Activated CD4-positive, alpha-beta T cell treated with anti-CD3 and anti-CD28 coated beads for 1 hour (primary cell): ENCODE measurements at regions not wholly inside any gene's neighbourhood (a gene's known extent, or its start where the extent isn't known, plus 50 kb on each side); places are given as distances from the start of the nearest gene placed in this dataset.
"Not testable (repeated sequence)": the region's sequence is repeated elsewhere in the genome, so short reads cannot be mapped to it uniquely, and the experiment has no call there.

ENCODE experiments used
- DNase-seq: peaks from one replicate; pipeline ENCODE4 v3.0.0-alpha.2; 2020

DNA sequence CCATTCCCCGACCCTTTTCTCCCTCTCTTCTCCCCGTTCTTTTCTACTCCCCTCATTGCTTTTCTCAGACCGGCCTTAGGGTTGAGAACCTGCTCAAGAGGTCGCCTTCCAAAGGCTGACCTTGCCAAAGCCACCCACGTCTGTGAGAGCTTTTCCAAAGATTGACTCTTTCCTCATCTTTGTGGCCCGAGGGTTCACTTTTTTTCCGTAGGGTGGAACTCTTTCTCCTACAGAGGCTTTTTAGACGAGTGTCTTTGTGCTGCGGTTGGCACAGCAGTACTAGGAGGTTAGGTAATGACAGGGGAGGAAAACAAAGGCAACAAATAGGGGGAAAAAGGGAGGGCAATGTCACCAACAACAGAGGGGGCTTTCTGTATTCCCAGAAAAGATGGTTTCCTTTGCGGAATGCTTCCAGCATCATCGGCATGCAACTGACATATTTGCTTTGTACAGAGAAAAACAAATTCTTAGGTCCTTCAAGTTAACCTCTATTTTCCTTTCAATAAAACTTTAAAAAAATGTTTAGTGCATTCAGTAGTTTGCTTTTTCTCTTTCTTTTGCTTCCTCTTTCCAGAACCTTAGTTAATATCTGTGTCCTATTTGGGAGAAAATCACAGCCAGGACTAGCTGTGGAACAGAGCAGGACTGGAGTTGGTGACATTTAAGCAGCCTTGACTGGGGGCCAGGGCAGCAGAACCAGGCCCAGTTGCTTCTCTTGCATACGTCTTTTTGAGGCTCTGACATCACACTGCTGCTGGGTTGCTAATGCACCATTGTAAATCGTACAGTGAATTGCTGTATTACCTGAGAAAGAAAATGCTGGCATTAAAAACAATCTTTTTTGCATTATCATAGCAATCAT is 188.1 kb upstream of the FANCL start:
- DNase-seq = no peak

DNA sequence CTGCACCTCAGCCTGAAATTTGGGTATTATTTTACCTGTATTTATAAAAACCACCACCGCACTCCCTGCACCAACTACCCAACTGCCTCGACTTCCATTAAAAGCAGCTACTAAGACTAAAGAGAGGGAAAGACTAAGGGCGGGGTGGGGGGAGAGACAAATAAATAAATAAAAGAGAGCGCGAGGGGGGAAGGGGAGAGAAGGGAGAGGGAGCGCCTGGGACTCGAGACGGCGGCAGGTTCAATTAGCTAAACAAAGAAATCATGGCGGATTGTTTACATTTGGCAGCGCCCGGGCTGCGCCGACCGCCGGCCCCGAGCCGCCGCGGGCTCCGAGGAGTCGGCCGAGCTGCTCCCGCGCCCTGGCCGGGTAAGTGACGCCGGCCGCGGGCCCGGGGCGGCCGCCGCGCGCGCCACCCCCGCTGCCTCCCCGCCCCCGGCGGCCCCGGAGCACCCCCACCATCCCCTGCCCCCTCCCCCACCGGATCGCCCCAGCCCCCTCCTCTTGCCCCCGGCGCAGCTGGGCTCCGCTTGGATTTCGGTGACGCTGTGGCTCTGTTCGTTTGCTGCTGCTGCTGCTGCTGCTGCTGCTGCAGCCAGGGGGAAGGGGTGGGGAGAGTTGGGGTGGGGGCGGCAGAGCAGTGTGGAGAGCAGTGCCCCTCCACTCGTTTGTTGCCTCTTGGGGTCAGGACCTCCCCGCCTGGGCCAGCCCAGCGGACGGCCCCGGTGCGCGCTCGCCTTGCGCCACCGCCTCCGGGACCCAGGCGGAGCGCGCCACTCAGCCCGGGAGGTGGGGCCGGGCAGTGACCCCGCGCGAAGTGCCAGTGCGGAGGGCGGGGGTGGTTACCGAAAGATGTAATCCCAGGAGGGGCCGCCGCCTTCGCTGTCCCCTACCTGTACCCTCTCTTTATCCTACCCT is 187.2 kb upstream of the FANCL start:
- no peak for DNase-seq

DNA sequence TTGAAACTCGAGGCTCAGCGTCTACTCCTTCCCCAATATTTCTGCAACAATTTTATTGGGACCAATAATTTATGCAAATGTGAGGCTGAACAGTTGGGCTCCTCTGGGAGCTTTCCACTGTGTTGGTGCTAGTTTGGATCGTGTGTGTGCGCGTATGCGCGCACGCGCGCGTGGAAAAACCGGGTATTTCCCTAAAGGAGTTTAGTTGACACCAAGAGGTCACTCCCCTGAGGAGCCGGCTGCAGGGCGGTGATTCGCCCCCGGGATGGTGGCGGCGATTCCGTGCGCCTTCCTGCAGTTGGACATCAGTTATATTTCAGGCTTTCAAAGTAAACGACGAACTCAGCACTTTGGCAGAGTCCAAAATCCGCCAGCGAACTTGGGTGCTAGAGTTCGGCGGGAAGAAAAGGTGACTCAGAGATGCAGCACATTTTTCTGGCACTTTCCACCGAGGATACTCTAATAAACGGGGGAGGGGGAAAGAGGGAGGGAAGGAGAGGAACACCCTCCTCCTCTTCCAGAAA is 186.5 kb upstream of the FANCL start:
- DNase-seq = no peak

DNA sequence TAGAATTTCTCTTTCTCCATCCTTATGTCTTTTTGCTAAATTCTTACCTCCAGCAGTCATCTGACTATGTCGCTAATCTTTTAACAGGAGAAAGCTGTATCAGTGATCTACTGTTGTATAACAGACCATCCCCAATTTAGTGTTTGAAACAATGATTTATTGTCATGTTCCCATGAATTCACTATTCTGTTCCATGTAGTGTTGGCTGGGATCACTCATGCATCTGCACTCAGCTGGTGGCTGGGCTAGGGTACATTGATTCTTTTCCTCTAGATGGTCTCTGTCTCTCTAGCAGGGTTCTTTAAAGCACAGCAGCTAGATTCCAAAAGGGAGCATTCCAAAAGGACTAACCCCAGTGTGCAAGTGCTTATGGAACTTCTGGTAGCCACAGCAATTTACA is 184.2 kb upstream of the FANCL start:
- DNase-seq = no peak

DNA sequence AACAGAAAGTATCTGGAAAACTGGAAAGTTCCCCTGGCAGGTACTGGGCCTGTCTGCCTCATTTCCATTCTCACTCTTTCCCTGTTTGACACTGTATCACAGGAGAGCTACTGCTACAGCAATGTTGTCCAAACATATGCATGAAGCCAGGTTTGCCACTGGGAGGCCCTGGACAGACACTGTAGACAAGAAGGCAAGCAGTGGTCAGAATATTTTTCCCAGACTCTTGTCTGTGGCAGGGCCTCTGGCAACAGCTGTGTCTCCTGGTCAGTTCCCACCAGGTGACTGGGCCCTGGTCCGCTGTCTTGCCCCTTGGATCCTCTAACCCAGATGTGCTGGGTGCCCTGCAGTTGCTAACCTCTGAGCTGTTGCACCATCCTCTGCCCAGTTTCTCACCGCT is 178.9 kb upstream of the FANCL start:
- no peak for DNase-seq

DNA sequence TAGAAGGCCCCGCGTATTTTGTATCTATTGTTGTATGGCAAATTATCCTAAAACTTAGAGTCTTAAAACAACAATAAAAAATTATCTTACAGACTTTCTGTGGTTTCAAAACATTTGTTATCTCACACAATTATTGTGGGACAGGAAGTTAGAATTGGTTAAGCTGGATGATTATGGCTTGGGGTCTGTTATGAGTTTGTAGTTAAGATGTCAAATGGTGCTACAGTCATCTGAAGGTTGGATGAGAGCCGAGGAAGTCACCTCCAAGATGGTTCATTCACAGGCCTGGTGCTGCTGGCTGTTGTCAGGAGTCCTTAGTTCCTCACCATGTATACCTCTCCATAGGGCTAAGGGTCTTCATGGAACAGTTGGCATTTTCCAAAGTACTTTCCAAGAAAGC is 175.6 kb upstream of the FANCL start:
- no peak for DNase-seq

DNA sequence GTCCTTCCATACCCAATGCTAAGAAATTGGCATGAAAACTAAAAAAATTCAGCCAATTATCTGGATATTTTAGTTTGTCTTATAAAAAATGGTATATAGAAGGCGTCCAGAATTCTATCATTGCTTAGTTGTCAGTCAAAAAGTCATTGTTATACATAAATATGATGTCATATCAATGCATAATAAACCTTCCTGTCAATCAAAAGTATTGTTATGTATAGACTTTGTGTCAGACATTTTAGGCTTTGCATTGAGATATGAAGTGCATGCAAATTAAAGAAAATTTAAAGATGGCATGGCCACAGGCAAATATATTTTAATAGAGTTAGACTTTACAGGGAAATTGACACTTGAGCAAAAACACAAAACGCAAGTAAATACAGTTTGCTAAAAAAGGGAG is 173.4 kb upstream of the FANCL start:
- no peak for DNase-seq

DNA sequence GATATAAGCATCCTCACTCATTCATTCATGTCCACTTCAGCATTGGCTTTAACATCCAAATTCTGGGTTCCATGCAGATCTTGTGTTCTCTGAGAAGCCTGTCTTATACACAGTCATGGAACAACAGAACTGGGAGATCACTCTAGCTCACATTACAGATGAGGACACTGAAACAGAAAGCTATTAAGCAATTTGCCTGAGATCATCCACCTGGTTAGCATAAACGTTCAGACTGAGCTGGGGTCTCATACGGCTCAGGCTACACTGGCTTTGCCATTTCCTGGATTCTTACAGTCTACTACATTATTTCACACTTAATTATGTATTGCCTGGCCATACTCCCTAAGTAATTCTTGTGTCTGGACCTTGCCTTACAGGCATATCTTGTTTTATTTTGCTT is 169.4 kb upstream of the FANCL start:
- no peak for DNase-seq

DNA sequence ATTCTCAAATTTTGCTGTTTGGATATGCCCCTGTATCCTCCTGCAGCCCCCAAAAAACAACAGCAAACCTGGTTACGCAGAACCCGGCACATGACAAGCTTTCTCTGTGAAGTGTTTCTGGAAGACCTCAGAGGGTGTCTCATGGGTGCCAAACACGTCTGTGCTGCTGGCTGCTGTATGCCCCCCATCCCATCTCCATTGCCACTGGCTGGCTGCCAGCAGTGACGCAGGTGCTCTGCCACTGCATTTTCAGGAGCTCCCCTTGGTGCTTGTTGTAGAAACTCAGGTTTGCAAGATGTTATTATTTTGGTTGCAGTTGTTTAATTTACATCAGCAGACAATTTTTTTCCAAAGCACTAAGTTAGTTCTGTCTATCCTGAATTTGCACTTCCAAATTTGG is 166.4 kb upstream of the FANCL start:
- no peak for DNase-seq

DNA sequence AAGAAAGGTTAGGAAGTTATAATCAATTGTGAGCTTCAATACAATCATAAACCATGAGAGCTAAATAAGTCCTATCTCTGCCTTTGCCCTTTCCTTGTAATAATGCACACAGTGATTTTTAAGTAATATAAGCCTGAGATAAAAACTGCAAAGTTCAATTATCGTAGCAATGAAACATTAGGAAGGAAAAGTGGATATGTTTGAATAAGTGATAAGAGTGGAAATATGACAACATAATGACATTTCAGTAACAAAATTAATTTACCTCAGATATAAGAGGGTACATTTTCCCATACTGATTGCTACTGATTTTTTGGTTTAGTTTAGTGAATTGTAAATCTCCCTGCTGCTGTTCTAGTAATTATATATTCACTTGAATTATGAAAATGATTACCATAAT is 164.2 kb upstream of the FANCL start:
- DNase-seq = no peak

DNA sequence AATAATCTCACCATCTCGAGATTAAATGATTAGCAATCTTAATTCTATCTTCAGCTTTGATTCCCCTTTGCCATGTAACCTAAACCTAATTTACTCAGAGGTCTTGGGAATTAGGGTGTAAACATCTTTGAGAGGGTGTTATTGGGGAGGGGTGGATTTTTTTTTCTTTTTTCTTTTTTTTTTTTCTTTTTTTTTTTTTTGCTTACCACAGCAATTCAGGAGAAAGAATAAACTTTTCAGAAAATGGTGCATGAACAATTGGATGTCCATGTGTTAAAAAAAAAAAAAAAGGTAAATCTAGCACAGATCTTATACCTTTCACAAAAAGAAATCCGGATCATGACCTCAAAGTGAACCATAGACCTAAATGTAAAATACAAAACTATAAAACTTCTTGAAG is 160.8 kb upstream of the FANCL start:
- no peak for DNase-seq

DNA sequence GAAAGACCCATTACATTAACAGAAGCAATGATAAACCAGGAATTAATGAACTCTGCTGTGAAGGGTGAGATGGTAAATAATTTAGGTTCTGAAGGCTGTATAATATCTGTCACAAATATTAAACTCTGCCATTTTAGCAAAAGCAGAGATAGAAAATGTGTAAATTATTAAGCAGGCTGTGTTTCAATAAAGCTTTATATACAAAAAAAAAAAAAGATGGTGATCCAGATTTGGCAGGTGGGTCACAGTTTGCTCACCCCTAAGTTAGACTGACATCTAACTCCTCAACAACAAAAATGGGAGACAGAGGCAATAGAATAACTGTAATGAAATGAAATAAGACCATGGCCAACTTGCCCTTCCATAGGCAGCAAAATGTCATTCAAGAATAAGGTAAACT is 157.3 kb upstream of the FANCL start:
- DNase-seq = no peak

DNA sequence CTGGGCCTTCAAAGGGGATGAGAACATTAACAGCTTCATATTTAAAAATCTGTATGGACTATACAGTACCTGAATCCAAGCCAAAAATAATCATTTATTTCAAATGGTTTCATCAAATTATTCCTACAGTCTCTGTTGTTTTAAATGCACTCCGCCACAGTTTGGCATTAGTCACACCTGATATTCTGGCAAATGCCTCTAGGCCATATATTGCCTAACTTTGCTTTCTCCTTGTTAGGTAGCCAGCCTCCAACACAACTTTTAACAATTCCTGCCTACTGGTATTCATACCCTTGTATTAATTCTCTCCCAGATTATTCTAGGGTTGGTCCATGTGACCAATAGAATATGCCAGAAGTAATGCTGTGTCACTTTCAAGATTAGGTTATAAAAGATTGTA is 146.6 kb upstream of the FANCL start:
- no peak for DNase-seq

DNA sequence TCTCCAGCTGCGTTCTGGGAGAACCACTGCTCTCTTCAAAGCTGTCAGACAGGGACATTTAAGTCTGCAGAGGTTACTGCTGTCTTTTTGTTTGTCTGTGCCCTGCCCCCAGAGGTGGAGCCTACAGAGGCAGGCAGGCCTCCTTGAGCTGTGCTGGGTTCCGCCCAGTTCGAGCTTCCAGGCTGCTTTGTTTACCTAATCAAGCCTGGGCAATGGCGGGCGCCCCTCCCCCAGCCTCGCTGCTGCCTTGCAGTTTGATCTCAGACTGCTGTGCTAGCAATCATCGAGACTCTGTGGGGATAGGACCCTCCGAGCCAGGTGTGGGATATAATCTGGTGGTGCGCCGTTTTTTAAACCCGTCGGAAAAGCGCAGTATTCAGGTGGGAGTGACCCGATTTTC is 145.8 kb upstream of the FANCL start:
- DNase-seq = not testable (repeated sequence)

DNA sequence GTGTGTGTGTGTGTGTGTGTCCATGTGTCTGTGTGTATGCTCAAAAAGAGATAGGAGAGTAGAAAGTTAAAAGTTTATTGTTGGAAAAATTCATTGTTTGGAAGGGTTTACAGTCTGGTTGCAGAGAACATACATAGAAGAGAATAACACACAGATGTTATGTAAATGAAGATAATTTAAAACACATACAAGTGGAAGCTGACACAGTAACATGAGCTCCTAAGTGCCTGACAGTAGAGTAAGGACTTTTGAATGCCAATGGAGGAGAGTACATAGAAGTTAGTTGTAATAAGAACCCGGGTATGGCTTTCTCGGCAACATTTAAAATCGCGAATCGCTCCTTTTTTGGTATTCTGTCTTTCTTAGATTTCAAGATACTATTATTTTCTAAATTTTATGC is 137.0 kb upstream of the FANCL start:
- DNase-seq = no peak

DNA sequence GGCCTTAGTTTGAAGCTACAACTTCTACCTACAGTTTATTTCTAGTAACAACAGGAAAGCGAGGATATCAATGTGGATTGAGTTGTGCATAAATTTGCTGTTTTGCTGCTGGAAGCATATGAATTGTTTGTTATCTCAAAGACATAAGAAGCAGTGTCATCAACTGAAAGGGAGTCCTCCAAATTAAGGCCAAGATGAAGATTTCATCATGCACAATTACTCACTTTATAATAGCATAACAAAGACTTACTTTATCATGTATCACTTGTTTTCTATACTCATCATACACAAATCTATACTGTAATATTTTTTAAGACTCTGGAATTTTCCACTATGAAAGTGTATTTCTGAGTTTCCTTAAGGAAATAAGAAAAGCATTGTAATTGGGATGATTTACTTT is 136.1 kb upstream of the FANCL start:
- DNase-seq = no peak

DNA sequence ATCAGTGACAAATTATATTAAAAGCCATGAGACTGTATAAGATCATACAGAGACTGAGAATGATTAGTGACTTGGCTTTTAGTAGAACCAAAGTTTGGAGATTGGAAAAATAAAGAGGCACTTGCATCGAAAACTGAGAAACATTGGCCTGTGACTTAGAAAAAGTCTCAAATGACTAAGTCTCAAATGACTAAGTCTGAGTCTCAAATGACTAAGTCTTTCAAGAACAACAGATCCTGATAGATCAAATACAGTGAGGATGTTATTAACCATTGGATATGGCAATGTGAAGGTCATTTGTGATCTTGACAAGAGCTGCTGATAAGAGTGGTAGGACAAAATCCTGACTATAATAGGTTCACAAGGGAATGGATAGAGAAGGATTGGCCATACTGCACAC is 135.5 kb upstream of the FANCL start:
- no peak for DNase-seq

DNA sequence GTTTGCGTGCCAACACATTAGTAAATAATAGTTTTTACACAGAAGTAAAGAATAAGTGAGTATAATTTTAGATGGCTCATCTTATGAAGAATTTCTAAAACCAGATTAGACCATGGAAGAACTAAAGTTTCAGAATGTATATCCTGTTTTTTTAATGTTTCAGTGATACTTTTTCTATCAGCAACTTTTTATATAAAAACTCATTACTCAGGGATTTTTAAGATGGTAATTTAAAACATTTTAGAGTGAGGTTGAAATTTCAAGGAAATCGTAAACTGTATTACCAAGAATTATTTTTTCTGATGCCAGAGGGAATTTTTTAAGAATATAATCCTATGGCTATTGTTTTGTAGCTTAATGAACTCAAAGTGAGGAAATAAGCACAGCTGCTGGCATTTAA is 128.5 kb upstream of the FANCL start:
- DNase-seq = no peak

DNA sequence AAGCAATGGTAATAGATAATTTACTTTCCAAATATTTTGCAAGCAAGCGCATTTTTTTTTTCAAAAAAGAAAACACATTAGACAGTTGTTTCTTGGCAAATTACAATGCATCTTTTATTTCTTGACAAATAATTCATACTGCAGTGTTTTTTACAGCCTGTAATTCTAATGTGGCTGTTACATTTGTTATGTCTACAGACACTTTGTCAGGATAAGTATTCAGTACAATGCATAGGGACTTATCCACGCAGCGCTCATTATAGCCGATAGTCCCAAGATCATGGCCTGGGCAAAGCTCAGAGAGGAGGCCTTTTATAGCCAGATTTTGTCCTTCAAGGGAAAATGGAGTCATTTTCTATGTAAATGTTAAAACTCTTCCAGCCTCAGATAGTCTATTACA is 123.0 kb upstream of the FANCL start:
- DNase-seq = no peak

DNA sequence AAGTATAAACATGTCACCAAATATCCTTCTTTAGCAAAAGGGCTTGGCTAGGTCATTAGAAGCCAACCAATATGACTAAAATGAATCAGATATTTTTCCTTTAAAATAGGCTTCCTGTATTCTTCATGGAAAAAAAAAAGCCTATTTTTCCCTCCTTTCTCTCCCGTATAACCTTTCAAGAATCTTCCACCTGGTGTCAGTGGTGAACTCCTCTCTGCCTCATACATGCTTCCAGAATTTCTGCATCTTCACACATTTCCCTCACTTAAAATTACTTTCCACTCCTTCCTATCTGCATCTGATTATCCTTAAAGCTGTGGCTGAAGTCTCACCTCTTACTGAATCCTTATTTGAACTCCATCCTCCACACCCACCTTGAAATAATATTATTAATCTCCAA is 116.9 kb upstream of the FANCL start:
- DNase-seq = no peak

DNA sequence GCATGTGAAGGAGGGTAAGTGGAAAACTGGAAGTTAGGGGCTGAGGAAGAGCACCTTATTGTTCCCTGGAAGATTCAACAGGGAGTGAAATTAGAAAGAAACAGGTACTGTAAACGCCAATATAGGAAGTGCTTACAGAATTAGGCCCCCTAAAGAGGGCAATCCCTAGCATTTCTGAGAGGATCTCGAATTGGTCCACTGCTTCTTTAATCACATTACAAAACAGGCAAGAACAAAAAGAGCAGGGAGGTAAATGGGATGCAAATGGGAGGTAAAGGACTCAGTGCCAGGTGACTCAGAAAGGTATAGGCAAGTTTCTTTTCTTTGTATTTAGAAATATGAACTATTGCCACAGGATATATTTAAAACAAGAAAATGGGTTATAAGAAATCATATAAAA is 116.4 kb upstream of the FANCL start:
- DNase-seq = no peak

DNA sequence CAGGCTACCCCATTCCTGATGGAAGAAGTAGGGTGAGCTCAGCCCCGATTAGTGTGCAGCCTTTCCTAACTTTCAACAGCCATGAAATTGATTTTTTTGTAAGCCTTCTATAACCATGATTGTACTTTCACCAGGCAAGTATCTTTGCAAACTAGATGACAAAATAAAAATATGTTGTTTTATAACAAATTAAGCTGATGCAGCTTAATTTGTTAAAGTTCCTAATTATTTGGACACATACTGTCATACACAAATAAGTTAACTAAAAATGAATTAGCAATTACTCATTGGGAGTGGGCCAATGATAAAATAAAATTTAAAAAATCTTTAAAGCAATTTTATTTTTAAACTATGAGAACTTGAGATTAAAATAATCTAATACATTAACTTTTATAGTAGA is 113.1 kb upstream of the FANCL start:
- no peak for DNase-seq

DNA sequence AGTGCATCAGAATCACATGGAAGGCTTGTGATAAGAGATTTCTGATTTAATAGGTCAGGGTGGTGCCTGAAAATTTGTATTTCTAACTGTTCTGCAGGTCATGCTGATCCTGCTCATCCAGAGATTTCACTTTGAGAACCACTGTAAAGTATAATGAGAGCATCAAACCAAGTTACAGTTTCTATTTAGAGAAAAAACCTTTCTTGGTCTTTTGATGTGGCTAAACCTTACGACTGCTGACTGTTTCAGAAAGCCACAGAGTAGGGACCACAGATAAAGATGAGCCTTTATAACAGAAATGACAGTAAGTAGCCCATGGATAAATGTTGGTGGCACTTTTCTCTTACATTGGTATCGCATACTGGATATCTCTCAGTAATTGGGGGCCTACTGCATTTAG is 109.4 kb upstream of the FANCL start:
- DNase-seq = no peak

DNA sequence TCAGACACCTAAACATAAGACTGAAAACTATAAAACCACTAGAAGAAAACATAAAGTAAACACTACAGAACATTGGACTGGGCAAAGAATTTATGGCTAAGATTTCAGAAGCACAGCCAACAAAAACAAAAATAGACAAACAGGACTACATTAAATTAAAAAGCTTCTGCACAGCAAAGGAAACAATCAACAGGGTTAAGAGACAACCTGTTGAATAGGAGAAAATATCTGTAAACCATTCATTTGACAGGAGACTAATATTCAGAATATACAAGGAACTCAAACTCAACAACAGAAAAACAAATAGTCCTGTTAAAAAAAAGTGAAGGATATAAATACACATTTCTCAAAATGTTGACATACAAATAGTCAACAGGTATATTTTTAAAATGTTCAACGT is 106.7 kb upstream of the FANCL start:
- DNase-seq = no peak
